GM18858 (cell line): ENCODE measurements at regions not wholly inside any gene's neighbourhood (a gene's known extent, or its start where the extent isn't known, plus 50 kb on each side); places are given as distances from the start of the nearest gene placed in this dataset.
"Not testable (repeated sequence)": the region's sequence is repeated elsewhere in the genome, so short reads cannot be mapped to it uniquely, and the experiment has no call there.

Source experiments
- ATAC-seq: cut with Tn5 transposase; IDR thresholded peaks from one replicate; pipeline ENCODE4 v1.9.1; 2021; ENCODE audit not compliant: unreplicated experiment

DNA sequence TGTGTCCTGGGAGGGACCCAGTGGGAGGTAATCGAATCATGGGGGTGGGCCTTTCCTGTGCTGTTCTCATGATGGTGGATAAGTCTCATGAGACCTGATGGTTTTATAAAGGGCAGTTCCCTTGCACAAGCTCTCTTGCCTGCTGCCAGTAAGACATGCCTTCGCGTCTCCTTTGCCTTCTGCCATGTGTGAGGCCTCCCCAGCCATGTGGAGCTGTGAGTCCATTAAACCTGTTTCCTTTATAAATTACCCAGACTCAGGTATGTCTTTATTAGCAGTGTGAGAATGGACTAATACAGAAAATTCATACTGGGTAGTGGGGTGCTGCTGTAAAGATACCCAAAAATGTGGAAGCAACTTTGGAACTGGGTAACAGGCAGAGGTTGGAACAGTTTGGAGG, 300.0 kb upstream of the ZFP42 start:
- ATAC-seq: not testable (repeated sequence)

DNA sequence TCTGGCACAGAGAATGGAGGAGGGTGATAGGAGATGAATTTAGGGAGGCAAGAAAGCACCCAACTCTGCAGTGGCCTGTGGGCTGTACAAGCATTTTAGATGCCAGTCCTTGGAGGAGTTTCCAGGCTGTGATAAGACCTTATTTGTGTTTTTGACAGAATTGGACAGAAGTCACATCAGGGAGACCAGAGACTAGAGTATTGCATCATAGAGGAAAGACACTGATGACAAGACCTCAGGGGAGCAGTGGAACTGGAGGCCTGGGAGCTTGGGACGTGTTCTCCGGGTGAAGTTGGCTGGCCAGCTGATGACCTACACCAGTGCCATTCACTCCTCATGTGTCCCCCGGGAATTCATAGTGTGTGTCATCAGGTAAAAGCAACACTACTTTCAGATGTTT, 284.0 kb upstream of the ZFP42 start:
- ATAC-seq: no peak

DNA sequence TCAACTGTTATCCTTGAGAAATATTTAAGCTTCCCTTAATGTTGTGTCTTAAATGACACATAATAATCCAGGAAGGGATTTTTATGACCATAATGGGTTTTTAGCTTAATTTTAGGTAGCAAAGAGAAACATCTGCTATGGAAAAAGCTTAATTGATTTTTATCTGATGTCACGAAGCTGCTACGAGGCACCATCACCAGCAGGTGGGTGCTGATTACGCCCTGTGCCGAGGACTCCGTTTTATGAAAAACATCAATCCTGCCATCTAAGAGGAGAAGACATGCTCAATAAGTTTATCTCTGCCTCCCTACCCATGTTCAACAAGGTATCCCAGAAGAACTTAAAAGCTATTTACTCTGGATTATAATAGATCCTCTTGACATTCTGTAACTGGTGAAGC, 280.6 kb upstream of the ZFP42 start:
- ATAC-seq: no peak

DNA sequence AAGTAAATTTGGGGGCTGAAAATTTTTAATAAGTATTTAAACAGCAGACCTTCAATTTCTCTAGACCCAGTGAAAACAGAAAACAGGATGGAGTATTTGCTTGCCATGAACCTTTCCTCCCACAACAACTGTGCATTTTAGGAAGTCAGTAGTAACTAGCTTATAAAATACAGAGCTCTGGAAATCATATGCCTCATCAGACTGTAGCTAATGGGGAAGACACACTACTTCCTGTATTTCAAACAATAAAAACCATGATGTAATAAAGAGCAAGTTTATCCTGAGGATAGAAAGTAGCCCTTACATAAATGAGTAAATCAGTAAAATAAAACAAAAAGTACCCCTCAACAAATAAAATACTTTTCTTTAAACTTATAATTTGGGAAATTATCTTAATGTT, 280.1 kb upstream of the ZFP42 start:
- ATAC-seq: no peak

DNA sequence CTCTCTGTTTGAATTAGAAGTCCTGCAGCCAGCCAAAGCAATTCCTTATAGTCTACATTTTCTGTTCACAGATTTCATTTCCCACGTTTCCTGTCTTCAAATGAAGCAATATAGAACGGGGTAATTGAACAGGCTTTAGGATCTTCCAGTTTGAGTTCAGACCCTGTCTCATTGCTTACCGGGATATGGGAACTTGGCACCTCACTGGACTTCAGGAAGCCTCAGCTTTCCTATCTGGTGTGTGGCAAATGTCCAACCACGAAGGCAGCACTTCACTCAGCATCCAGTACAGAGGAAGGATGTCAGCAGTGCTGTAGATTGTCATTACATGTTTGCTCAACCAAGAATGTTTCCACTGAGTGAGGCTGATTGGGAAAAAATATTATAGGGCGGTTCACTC, 271.1 kb upstream of the ZFP42 start:
- no peak for ATAC-seq

DNA sequence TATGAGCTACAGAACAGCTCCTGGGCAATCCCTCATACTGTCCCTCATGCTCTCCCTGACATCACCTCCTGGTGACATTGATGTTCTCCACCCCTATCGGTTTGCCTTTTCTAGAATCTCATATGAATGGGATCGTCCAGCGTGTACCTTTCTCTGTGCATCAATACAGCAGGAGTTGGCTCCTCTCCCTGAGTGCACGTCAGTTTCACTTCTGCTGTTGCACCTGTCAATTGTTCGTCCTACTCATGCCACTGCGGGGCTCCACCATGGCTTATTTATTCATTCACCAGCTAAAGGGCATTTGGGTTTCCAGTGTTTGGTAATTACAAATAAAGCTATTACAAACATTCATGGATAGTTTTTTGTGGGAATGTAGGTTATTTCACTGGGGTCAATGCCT, 269.1 kb upstream of the ZFP42 start:
- ATAC-seq: no peak

DNA sequence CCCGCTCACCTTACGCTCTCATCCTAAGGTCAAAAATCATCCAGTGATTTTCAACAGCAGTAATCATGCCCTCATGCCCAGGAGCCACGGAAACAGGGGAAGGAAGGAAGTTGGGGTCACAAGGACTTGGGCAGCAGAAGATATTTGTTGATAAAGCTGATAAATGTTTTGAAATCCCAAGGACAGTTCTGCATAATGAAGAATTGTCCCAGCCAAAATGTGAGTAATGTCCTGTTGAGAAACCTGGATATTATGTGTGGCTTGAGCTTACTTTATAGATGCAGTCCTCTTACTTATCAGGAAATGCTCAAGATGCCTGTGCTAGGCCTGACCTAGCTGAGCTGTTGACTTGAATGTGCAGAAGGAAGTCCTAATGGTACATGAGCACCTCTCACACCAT, 263.0 kb upstream of the ZFP42 start:
- no peak for ATAC-seq

DNA sequence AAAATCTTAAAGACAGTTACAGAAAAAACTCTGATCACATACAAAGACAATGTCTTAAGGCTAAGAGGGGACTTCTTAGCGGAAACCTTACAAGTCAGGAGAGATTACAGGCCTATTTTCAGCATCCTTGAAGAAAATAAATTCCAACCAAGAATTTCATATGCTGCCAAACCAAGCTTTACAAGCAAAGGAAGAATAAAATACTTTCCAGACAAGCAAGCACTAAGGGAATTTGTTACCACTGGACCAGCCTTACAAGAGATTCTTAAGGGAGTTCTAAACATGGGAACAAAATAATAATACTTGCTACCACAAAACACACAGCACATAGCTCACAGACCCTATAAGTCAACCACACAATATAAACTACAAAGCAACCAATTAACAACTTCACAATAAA, 255.8 kb upstream of the ZFP42 start:
- no peak for ATAC-seq

DNA sequence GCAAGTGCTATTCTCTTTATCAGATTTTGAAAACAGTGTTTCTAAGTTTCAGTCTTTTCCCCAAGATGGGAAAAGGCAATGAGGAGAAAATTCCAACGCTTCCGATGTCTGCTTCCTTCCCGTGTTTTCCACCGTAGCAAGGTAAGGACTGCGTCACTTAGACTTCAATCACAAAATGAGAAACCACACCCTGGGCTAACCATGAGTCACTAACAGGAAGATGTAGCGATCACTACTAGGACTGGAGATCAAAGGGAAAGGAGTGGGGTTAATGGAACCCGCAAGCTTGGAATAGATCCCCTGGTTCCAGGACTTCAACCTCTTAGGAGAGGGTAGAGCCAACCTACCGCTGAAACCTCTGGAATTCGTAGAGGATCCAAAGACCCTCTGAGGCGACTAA, 250.7 kb upstream of the ZFP42 start:
- no peak for ATAC-seq

DNA sequence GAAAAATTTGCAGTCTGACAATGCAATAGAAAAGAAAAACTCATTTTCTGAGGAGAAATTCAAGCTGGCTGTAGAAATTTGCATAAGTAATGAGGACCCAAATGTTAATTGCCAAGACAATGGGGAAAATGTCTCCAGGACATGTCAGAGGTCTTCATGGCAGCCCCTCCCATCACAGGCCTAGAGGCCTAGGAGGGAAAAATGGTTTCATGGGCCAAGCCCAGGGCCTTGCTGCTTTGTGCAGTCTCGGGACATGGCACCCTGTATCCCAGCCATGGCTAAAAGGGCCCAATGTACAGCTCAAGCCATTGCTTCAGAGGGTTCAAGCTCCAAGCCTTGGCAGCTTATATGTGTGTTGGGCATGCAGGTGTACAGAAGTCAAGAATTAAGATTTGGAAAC, 244.9 kb upstream of the ZFP42 start:
- not testable (repeated sequence) for ATAC-seq

DNA sequence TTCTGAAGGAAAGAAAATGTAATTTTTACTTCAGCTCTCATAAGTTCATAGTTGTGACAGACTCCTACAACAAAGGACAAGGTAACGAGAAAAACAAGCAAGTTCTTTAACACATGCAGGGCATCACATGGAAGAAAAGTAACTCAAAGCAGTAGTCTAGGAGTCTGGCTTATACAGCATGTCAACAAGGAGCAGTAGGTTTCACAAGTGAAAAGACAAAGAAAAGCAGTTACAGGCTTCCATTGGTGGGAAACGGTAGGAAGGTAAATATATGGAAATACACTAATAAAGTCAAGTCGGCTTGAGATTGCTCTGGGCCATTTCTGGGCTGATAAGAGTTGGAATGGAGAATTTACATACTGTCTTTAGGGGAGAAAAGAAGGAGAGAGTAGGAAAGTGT, 228.4 kb upstream of the ZFP42 start:
- no peak for ATAC-seq

DNA sequence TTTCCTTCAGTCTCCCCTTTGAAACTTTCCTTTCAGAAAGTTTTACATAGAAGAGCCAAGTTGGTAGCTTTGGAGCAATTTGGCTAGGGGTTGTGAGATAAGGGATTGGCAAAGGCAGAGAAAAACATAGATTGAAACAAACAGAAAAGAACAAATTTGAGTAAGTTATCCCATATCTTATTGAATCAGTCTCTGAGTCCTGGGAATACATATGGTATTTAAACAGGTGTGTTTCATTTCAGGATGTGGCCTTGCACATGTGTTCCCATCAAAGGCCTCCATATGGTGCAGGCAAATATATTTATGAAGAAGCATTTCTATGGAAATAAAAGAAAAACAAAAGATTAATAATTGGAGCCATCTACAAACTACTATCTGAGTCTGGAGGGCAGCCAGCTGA, 227.9 kb upstream of the ZFP42 start:
- ATAC-seq: no peak

DNA sequence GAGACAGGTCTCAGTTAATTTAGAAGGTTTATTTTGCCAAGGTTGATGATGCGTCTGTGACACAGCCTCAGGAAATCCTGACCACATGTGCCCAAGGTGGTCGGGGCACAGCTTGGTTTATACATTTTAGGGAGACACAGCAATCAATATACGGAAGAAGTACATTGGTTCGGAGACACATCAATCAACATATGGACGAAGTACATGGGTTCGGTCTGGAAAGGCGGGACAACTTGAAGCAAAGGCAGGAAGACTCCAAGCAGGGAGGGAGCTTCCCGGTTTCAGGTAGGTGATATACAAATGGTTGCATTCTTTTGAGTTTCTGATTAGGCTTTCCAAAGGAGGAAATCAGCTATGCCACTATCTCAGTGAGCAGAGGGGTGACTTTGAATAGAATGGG, 225.2 kb upstream of the ZFP42 start:
- no peak for ATAC-seq

DNA sequence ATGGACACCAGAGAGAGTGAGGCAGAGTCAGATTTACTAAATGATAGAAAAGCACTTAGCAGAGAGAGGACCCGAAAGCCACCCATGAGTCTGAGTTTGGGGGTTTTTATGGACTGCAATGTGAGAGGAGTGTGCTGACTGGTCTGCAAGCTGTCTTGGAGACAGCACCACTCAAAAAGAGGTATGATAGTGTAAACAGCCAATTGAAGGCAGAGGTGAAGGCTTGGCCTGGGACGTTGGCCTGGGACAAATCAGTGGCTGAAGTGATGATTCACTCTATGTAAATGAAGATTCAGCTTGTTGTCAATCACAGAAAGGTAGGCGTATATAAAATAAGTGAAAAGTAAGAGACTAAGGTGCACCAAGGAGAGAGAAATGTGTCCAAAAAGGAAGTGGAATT, 217.6 kb upstream of the ZFP42 start:
- ATAC-seq: no peak

DNA sequence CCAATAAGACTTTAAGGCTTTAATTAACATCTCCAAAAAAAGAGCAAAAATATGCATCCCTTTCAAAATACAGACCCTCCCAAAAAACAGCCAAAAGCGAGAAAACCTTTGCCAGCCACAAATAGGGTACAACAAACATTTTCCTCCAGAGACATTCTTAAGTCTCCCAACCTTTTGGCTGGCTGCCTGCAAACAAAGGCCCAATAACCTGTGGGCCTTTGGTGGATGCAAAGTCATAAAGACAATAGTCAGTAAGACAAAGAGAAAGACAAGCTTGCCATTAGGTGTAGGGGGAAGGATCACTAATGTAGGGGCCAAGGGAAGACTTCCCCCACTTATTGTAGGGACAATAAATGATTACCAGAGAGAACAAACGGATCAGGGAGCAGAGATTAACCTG, 215.5 kb upstream of the ZFP42 start:
- no peak for ATAC-seq

DNA sequence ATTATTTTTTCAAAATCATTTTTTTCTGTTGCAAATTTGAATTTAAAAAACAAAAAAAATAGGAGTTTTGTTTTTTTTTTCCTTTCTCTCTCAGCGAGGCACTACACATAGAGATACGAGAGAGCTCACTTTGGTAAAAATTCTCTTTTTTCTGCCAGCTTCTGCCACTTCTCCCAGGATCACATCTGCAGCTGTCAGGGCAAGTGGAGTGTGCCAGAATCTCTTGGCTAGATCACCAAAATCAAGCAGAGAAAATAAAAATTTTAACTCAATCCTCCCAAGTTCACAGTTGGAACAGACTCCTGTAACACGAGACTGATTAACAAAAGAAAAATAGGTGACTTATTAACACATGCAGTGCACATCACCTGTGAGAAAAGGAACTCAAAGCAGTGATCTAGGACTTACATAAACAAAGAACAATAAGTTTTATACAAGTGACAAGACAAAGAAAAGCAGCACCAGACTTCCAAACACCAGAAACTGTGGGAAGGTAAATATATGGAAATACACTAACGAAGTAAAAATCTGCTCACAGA, 213.2 kb upstream of the ZFP42 start:
- ATAC-seq: no peak

DNA sequence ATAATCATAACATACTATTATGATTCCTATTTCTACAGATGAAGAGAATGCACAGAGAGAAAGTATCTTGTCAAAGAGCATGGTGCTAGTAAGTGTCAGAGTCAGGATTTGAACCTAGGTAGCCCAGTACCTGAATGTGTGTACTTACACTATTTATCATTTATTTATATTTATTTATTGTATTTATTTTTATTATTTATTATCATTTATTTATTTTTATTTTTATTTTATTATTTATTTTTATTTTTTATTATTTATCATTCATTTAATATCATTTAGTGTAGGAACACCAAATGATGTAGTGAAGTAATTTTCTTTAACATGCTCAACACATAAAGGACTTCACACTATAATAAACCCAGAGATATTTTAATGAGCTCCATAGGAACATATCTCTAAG, 209.4 kb upstream of the ZFP42 start:
- no peak for ATAC-seq

DNA sequence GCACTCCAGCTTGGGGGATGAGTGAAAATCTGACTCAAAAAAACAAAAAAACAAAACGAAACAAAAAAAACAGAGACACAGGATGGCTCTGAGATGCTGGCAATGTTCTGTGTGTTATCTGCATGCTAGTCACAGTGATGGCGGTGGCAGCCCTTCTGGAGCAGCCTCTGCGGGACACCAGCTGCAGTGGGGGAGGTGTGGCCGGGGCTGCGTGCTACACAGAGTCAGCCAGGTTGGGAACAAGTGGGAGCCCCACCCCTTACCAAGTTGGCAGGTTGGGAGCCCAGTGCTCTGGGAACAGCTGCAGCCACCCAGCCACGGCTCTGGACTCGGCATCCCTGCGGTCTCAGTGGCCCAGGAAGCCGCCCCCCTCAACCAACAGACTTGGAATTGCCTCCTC, 206.5 kb upstream of the ZFP42 start:
- ATAC-seq: no peak

DNA sequence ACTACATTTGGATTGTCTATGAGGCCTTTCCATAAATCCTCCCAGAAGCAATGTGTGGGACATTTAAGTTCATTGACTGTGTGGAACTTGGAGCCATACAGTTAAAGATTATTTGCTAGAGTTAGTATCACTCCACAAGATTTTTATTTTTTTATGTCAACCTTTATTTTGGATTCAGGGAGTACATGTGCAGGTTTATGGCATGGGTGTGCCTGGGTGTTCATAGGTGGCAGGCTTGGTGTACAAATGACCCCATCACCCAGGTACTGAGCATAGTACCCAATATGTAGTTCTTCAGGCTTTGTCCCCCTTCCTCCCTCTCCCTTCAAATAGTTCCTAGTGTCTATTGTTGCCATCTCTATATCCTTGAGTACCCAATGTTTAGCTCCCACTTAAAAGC, 199.8 kb upstream of the ZFP42 start:
- ATAC-seq: no peak

DNA sequence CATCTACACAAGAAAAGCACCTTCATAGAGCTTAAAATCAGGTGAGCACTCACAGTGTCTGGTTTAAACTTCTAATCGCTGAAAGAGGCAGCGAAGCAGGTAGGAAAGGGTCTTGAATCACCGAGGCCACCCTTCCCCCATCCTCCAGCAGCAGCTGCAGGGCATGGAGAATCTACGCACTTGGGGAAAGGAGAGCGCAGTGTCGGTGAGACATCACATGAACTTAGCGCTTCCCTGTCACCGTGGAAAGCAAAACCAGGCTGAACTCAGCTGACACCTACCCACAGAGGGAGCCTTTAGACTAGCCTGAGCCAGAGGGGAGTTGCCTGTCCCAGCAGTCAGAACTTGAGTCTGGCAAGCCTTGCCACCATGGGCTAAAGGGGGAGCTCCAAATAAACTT, 197.2 kb upstream of the ZFP42 start:
- no peak for ATAC-seq

DNA sequence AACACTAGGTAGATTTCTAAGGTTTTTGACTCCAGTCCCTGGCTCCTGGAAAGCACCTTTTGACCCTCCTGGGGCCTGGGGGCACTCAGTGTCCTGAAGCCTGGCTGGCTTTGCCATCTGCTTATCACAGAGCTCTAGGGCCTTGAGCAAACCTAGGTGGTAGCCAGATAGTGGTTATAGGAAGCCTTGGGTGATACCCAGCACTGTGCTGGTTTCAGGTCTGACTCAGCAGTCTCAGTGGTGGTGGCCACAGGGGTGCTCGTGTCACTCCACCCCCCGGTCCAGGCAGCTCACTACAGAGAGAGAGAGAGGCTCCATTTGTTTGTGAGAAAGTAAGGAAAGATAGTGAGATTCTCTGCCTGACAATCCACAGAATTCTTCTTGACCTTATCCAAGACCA, 195.8 kb upstream of the ZFP42 start:
- ATAC-seq: no peak

DNA sequence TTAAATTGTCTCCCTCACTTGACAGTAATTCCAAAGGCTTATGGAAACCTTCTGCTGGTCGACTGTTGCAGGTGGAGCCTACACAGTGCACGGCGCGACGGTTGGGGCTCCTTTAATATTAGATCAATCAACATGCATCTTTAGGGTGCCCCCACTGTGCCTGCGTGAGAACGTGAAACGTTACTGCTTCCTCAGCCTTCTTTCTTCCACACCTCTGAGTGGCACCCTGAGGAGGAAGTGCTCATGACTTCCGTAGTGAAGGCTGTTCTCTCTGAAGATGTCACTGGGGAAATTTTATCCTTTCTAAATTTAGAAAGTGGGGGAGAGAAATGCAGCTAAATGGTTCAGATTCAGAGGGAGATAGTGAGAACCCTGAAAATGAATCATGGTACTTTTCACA, 184.0 kb upstream of the ZFP42 start:
- no peak for ATAC-seq

DNA sequence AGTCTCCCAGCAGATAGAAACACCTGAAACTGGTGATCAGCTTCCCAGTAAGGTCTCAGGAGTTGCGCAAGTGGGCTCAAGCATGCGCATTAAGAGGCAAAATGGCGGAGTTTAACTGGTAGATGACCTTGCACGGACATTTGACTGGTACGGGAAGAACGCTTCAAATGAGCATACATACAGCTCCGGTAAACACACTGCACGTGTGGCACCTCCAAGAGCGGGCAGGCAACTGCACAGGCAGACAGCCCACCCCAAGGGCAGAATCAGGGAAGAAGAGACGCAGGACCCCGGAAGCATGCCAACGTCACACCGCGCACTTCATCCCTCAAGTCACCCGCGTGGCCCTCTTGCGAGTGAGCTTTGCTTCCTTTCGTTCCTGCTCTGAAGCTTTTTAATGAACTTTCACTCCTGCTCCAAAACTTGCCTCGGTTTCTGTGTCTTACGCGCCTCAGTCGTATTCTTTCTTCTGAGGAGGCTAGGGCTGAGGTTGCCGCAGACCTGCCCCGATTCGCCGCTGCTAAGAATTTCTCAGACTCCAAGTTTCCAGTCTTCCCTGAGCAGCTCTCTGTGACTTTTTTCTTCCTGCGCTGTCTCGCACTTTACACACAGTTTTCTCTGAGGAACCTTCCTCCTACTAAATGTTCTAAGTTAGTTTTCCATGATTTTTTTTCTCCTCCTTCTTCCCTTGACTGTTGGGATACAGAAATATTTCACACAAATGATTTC, 180.7 kb upstream of the ZFP42 start:
- ATAC-seq: no peak
